IMR-90 (cell line): ENCODE measurements at regions not wholly inside any gene's neighbourhood (a gene's known extent, or its start where the extent isn't known, plus 50 kb on each side); places are given as distances from the start of the nearest gene placed in this dataset.

Experiments
- ATAC-seq: fragments of 200-7000 bp; cut with Tn5 transposase; 2 replicates; pipeline ENCODE4 v1.9.1; 2020; ENCODE audit warnings: low read depth, mild to moderate bottlenecking, moderate library complexity
- BruUV-seq: library from RNA; stranded (reverse); fragments of 400-500 nt; replicated peaks from 2 replicates; lab custom pipeline; 2021; lab: Mats Ljungman, UMichigan
- CTCF ChIA-PET: fragments of 300-600 bp; formaldehyde crosslinking; extraction: SDS; loops from one replicate; lab custom pipeline; 2021; ENCODE audit warnings: antibody characterized with exemption; lab: Yijun Ruan, JAX
- POLR2A ChIA-PET: fragments of 300-600 bp; sonication (Branson Sonifier 250); formaldehyde crosslinking; loops from one replicate; lab custom pipeline; 2022; ENCODE audit warnings: antibody characterized with exemption; ENCODE audit not compliant: unreplicated experiment; lab: Charles Lee
- DNase-seq: peaks from one replicate; pipeline ENCODE4 v3.0.0; 2013
- H2AFZ ChIP-seq: replicated peaks from 2 replicates; pipeline ENCODE3; 2013; ENCODE audit warnings: low read length, mild to moderate bottlenecking; ENCODE audit not compliant: poor library complexity
- H2AK5ac ChIP-seq: 2 replicates; pipeline ENCODE4 v1.6.1; 2013; ENCODE audit warnings: low read depth, low read length, inconsistent platforms
- H2AK9ac ChIP-seq: replicated peaks from 2 replicates; pipeline ENCODE3; 2013; ENCODE audit warnings: mild to moderate bottlenecking, low read depth, low read length, moderate library complexity; ENCODE audit not compliant: poor library complexity
- H2BK120ac ChIP-seq: 2 replicates; pipeline ENCODE4 v1.6.1; 2013; ENCODE audit warnings: low read depth, low read length, inconsistent platforms
- H2BK15ac ChIP-seq: 3 replicates; pipeline ENCODE4 v1.6.1; 2013; ENCODE audit warnings: low read depth, low read length, inconsistent platforms
- H2BK20ac ChIP-seq: 2 replicates; pipeline ENCODE4 v1.6.1; 2013; ENCODE audit warnings: low read depth, mild to moderate bottlenecking, inconsistent platforms, low read length, moderate library complexity
- H2BK5ac ChIP-seq: 2 replicates; pipeline ENCODE4 v1.6.1; 2013; ENCODE audit warnings: mild to moderate bottlenecking, low read depth, low read length, inconsistent platforms; ENCODE audit not compliant: poor library complexity, severe bottlenecking
- H3K14ac ChIP-seq: replicated peaks from 2 replicates; pipeline ENCODE4 v1.6.1; 2013; ENCODE audit warnings: low read depth, low read length, inconsistent platforms
- H3K18ac ChIP-seq: 2 replicates; pipeline ENCODE4 v1.6.1; 2013; ENCODE audit warnings: low read depth, low read length, control low read depth
- H3K23ac ChIP-seq: 2 replicates; pipeline ENCODE4 v1.6.1; 2013; ENCODE audit warnings: low read depth, low read length, inconsistent platforms
- H3K27ac ChIP-seq: 2 replicates; pipeline ENCODE4 v1.5.1; 2013; ENCODE audit warnings: mild to moderate bottlenecking, control low read depth, low read length; ENCODE audit not compliant: insufficient read depth
- H3K27me3 ChIP-seq: 2 replicates; pipeline ENCODE4 v1.6.1; 2013; ENCODE audit warnings: low read length; ENCODE audit not compliant: control insufficient read depth, insufficient read depth
- H3K36me3 ChIP-seq: 2 replicates; pipeline ENCODE4 v1.6.1; 2013; ENCODE audit warnings: low read length, mixed read lengths; ENCODE audit not compliant: control insufficient read depth, insufficient read depth
- H3K4ac ChIP-seq: 2 replicates; pipeline ENCODE4 v1.6.1; 2013; ENCODE audit warnings: low read depth, low read length, inconsistent platforms
- H3K4me1 ChIP-seq: 2 replicates; pipeline ENCODE4 v1.6.1; 2013; ENCODE audit warnings: low read length, mixed read lengths; ENCODE audit not compliant: control insufficient read depth, insufficient read depth
- H3K4me2 ChIP-seq: 2 replicates; pipeline ENCODE4 v1.6.1; 2013; ENCODE audit warnings: low read depth, mild to moderate bottlenecking, control low read depth, low read length, moderate library complexity
- H3K4me3 ChIP-seq: 2 replicates; pipeline ENCODE4 v1.5.1; 2013; ENCODE audit warnings: low read depth, mild to moderate bottlenecking, control low read depth, low read length, moderate library complexity; ENCODE audit not compliant: insufficient read depth
- H3K56ac ChIP-seq: 2 replicates; pipeline ENCODE4 v1.6.1; 2013; ENCODE audit warnings: low read length, inconsistent platforms; ENCODE audit not compliant: insufficient read depth; ENCODE audit errors: extremely low read depth
- H3K79me1 ChIP-seq, 2 experiments: 2 replicates each; pipeline ENCODE4 v1.6.1; 2013; ENCODE audit warnings: low read length in 2 of 2, inconsistent platforms in 1 of 2, low read depth in 1 of 2
- H3K9ac ChIP-seq: 2 replicates; pipeline ENCODE4 v1.6.1; 2013; ENCODE audit warnings: low read depth, low read length, control low read depth
- H3K9me1 ChIP-seq: 2 replicates; pipeline ENCODE4 v1.6.1; 2013; ENCODE audit warnings: low read length, inconsistent platforms; ENCODE audit not compliant: insufficient read depth
- H3K9me3 ChIP-seq: 2 replicates; pipeline ENCODE4 v1.6.1; 2013; ENCODE audit warnings: low read length; ENCODE audit not compliant: control insufficient read depth, insufficient read depth
- H4K20me1 ChIP-seq: 2 replicates; pipeline ENCODE4 v1.6.1; 2013; ENCODE audit warnings: low read length, inconsistent platforms; ENCODE audit not compliant: insufficient read depth
- H4K5ac ChIP-seq: 2 replicates; pipeline ENCODE4 v1.6.1; 2013; ENCODE audit warnings: mild to moderate bottlenecking, low read depth, low read length, control low read depth
- H4K8ac ChIP-seq, 2 experiments: 2 replicates each; pipeline ENCODE4 v1.6.1; 2013; ENCODE audit warnings: low read depth in 2 of 2, low read length in 2 of 2, control low read depth in 1 of 2, inconsistent platforms in 1 of 2
- H4K91ac ChIP-seq: 2 replicates; pipeline ENCODE4 v1.6.1; 2013; ENCODE audit warnings: low read depth, low read length, inconsistent platforms; ENCODE audit not compliant: insufficient read depth
- BHLHE40 ChIP-seq: fragments of 150-350 bp; IDR thresholded peaks from 2 replicates; pipeline ENCODE4 v1.6.1; 2016; ENCODE audit warnings: mild to moderate bottlenecking, low read depth, low read length
- CHD1 ChIP-seq: IDR thresholded peaks from 2 replicates; pipeline ENCODE4 v1.6.1; 2012; ENCODE audit warnings: low read depth, low read length, improper control_type of control experiment
- CTCF ChIP-seq: conservative IDR thresholded peaks from 2 replicates; pipeline ENCODE4 v1.5.1; 2012; ENCODE audit warnings: mild to moderate bottlenecking, low read depth, low read length, improper control_type of control experiment
- ELK1 ChIP-seq: fragments of 150-350 bp; IDR thresholded peaks from 2 replicates; pipeline ENCODE4 v1.6.1; 2016; ENCODE audit warnings: low read depth, mild to moderate bottlenecking, low read length, moderate library complexity, borderline replicate concordance
- RAD21 ChIP-seq: IDR thresholded peaks from 2 replicates; pipeline ENCODE4 v1.6.1; 2012; ENCODE audit warnings: low read length, improper control_type of control experiment
- USF2 ChIP-seq: fragments of 150-350 bp; IDR thresholded peaks from 2 replicates; pipeline ENCODE4 v1.6.1; 2017; ENCODE audit warnings: mild to moderate bottlenecking, antibody characterized with exemption, low read length, low read depth
- WGBS, 2 experiments: methylation state at CpG; one replicate each; pipeline versions ENCODE4 v1.1.5 to v1.1.7; 2013; ENCODE audit warnings: missing lambda C conversion rate in 2 of 2; ENCODE audit not compliant: insufficient read length in 1 of 2; ENCODE audit errors: extremely low coverage in 2 of 2; 5-methylcytosine and 5-hydroxymethylcytosine counted together
- dilution Hi-C: fragments of 300-500 bp; cut with HindIII; formaldehyde crosslinking; loops from one replicate; pipeline ENCODE4 v1.14.3; 2018; ENCODE audit warnings: low sequenced_read_pairs; ENCODE audit not compliant: unreplicated experiment
- in situ Hi-C: fragments of 300-500 bp; cut with MboI; formaldehyde crosslinking; loops from 3 replicates; pipeline ENCODE4 v1.14.3; 2019; ENCODE audit warnings: low sequenced_read_pairs, inconsistent platforms, mixed read lengths
- intact Hi-C: fragments of 100-400 bp; cut with micrococcal nuclease; formaldehyde crosslinking; loops from 2 replicates; pipeline ENCODE4 v1.10.0; 2022

GRCh38 chr6:71720705-71721104 lies 165.6 kb upstream of the RIMS1 start:
- Histone ChIP-seq H2BK20ac (no peak overlapping the region), H3K14ac (no peak overlapping the region), H3K9me3 (no peaks in the 10 kb centered on the region), H4K8ac (no peak overlapping the region), H3K18ac (no peak overlapping the region), H3K56ac (no peak overlapping the region), H2AK5ac (no peak overlapping the region), H2AFZ (no peak overlapping the region), H3K27me3 (no peaks in the 10 kb centered on the region), H3K23ac (no peak overlapping the region), H2BK15ac (no peak overlapping the region), H3K4ac (no peak overlapping the region), H4K91ac (no peak overlapping the region), H3K9ac (no peak overlapping the region), H3K79me1 (no peaks in the 10 kb centered on the region), H2BK5ac (no peak overlapping the region), H3K4me2 (no peak overlapping the region), H2BK120ac (no peak overlapping the region), H3K4me1 (no peaks in the 10 kb centered on the region), H3K9me1 (no peaks in the 10 kb centered on the region), H3K27ac (no peak overlapping the region), H2AK9ac (no peak overlapping the region), H3K36me3 (no peaks in the 10 kb centered on the region), H4K5ac (no peak overlapping the region), H3K4me3 (no peak overlapping the region), H4K20me1 (no peaks in the 10 kb centered on the region)
- in situ Hi-C loops (no loop called here), intact Hi-C loops (no loop called here), dilution Hi-C loops (no loop called here)
- ChIA-PET CTCF (no interaction called here), POLR2A (no interaction called here)
- TF ChIP-seq USF2 (no peak), CHD1 (no peak), CTCF (no peak), BHLHE40 (no peak), ELK1 (no peak), RAD21 (no peak)
- DNase-seq = no peak
- no peak for ATAC-seq
- no TSS peak for BruUV-seq
- 100% methylated on average over 1 of the region's 3 CpGs; no CpG with 5 or more reads in 1 of the 2 experiments for WGBS, 2 experiments
